ENCODE measurements at regions not wholly inside any gene's neighbourhood (a gene's known extent, or its start where the extent isn't known, plus 50 kb on each side); places are given as distances from the start of the nearest gene placed in this dataset.
A peak's percentile ranks its signal among the peaks of the same experiment; 100 is the strongest.

DNA sequence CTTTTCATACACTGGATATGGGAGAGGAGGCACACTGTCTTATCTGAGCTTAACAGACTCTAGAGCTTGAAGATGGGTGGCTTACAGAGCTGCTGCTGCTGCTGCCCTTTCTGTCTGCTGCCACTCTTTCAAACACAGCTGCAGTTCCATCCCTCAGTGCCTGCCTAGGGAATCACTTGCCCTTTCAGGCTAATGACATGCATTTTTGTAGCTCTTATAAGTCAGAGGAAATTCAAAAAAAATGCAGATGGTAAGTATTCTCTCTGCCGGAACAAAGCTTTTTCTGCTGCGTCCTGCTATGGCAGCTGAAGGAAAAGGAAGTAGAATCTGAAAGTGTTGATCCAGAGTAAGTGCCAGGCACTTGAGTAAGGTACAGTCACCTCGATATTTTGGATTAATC is 460.4 kb upstream of the DIAPH2 start:
- no peaks in the 10 kb centered on the region for H3K9me3 ChIP-seq (ENCODE audit: low read depth, low read length, poor library complexity, severe bottlenecking)
- POLR2A ChIA-PET (ENCODE audit: low non-redundant PET): no interaction called here
- no peak for TF ChIP-seq EZH2 (IDR thresholded peaks at IDR 0.05; ENCODE audit: borderline replicate concordance, low read depth, low read length, poor library complexity, severe bottlenecking)
- TF ChIP-seq, protein P1, sequence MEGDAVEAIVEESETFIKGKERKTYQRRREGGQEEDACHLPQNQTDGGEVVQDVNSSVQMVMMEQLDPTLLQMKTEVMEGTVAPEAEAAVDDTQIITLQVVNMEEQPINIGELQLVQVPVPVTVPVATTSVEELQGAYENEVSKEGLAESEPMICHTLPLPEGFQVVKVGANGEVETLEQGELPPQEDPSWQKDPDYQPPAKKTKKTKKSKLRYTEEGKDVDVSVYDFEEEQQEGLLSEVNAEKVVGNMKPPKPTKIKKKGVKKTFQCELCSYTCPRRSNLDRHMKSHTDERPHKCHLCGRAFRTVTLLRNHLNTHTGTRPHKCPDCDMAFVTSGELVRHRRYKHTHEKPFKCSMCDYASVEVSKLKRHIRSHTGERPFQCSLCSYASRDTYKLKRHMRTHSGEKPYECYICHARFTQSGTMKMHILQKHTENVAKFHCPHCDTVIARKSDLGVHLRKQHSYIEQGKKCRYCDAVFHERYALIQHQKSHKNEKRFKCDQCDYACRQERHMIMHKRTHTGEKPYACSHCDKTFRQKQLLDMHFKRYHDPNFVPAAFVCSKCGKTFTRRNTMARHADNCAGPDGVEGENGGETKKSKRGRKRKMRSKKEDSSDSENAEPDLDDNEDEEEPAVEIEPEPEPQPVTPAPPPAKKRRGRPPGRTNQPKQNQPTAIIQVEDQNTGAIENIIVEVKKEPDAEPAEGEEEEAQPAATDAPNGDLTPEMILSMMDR (conservative IDR thresholded peaks at IDR 0.05; ENCODE audit: low read depth, low read length): no peak
- H3K4me1 ChIP-seq (ENCODE audit: insufficient read depth, low read length, poor library complexity, severe bottlenecking): no peaks in the 10 kb centered on the region
- no peaks in the 10 kb centered on the region for H3K36me3 ChIP-seq (ENCODE audit: insufficient read depth, low read length, poor library complexity, severe bottlenecking)
- intact Hi-C loops (cut with micrococcal nuclease; ENCODE audit: unreplicated experiment): no loop called here
- no peak overlapping the region for H3K4me3 ChIP-seq (ENCODE audit: low read depth, low read length, poor library complexity, severe bottlenecking)
- H3K27me3 ChIP-seq (replicated peaks; ENCODE audit: insufficient read depth, low read depth, low read length, poor library complexity): no peaks in the 10 kb centered on the region
- BruUV-seq (replicated peaks): no TSS peak
- H3K27ac ChIP-seq (ENCODE audit: low read depth, low read length, poor library complexity, severe bottlenecking): no peak overlapping the region
- no peak for DNase-seq (ENCODE audit: low spot score)
- CTCF ChIA-PET: no interaction called here

DNA sequence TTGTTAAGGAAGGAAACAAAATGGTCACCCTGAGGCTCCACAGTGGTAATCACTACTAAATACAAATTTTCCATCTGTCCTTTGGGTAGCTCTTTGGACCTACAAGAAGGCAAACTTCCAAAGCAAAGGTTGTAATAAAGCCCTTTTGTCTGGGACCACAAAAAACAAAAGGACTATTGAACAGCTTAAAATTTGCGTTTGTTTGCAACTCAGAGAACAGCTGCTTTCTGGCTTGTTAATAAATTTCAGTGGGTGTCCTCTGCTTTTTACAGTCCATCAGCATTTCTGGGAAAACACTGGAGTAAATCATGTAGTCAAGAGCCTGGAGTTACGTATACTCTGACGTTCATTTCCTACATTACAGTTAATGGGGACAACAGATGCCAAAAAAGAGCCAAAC is 439.7 kb upstream of the DIAPH2 start:
- intact Hi-C loops (cut with micrococcal nuclease; ENCODE audit: unreplicated experiment): no loop called here
- POLR2A ChIA-PET (ENCODE audit: low non-redundant PET): no interaction called here
- no TSS peak for BruUV-seq (replicated peaks)

DNA sequence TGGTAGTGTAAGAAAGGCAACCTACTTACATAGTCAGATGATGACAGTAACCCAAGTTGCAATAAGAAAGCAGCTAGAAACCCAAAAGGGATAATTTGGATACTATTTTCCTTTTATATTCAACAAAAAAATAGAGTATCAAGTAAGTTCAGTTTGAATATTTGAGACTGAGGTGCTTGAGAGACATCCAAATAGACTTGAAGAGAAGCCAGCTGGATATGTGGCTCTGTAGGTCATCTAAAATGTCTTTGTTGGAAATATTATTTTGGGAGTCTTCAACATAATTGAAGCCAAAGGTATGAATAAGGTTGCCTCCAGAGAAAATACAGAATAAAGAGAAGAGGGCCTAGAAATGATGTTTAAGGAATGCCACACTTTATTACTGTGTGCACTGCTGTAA is 438.2 kb upstream of the DIAPH2 start:
- Histone ChIP-seq H3K27ac (ENCODE audit: low read depth, low read length, poor library complexity, severe bottlenecking) (no peak overlapping the region), H3K36me3 (ENCODE audit: insufficient read depth, low read length, poor library complexity, severe bottlenecking) (no peaks in the 10 kb centered on the region), H3K9me3 (ENCODE audit: low read depth, low read length, poor library complexity, severe bottlenecking) (no peaks in the 10 kb centered on the region), H3K4me3 (ENCODE audit: low read depth, low read length, poor library complexity, severe bottlenecking) (no peak overlapping the region), H3K27me3 (replicated peaks; ENCODE audit: insufficient read depth, low read depth, low read length, poor library complexity) (no peaks in the 10 kb centered on the region), H3K4me1 (ENCODE audit: insufficient read depth, low read length, poor library complexity, severe bottlenecking) (no peaks in the 10 kb centered on the region)
- intact Hi-C loops (cut with micrococcal nuclease; ENCODE audit: unreplicated experiment): no loop called here
- BruUV-seq (replicated peaks): no TSS peak
- no peak for DNase-seq (ENCODE audit: low spot score)
- no peak for TF ChIP-seq EZH2 (IDR thresholded peaks at IDR 0.05; ENCODE audit: borderline replicate concordance, low read depth, low read length, poor library complexity, severe bottlenecking)
- TF ChIP-seq, protein P1 (conservative IDR thresholded peaks at IDR 0.05; ENCODE audit: low read depth, low read length): no peak
- ChIA-PET CTCF (no interaction called here), POLR2A (ENCODE audit: low non-redundant PET) (no interaction called here)

More for the DNA sequence above, 439.7 kb upstream of the DIAPH2 start:
- H3K27ac ChIP-seq (ENCODE audit: low read depth, low read length, poor library complexity, severe bottlenecking): no peak overlapping the region
- no peaks in the 10 kb centered on the region for H3K36me3 ChIP-seq (ENCODE audit: insufficient read depth, low read length, poor library complexity, severe bottlenecking)
- DNase-seq (ENCODE audit: low spot score): peak; percentile 2
- H3K9me3 ChIP-seq (ENCODE audit: low read depth, low read length, poor library complexity, severe bottlenecking): no peaks in the 10 kb centered on the region
- H3K4me3 ChIP-seq (ENCODE audit: low read depth, low read length, poor library complexity, severe bottlenecking): no peak overlapping the region
- no peaks in the 10 kb centered on the region for H3K27me3 ChIP-seq (replicated peaks; ENCODE audit: insufficient read depth, low read depth, low read length, poor library complexity)
- no peak for TF ChIP-seq EZH2 (IDR thresholded peaks at IDR 0.05; ENCODE audit: borderline replicate concordance, low read depth, low read length, poor library complexity, severe bottlenecking)
- TF ChIP-seq, protein P1 (conservative IDR thresholded peaks at IDR 0.05; ENCODE audit: low read depth, low read length): no peak
- H3K4me1 ChIP-seq (ENCODE audit: insufficient read depth, low read length, poor library complexity, severe bottlenecking): no peaks in the 10 kb centered on the region
- CTCF ChIA-PET: no interaction called here

Data from A673 (cell line).